DND-41 (cell line): ENCODE measurements at regions not wholly inside any gene's neighbourhood (a gene's known extent, or its start where the extent isn't known, plus 50 kb on each side); places are given as distances from the start of the nearest gene placed in this dataset.

Experiments used
- ATAC-seq: fragments of 200-7000 bp; cut with Tn5 transposase; 3 replicates; pipeline ENCODE4 v1.9.1; 2021; ENCODE audit warnings: low read depth; ENCODE audit not compliant: insufficient read depth
- DNase-seq: peaks from one replicate; pipeline ENCODE4 v3.0.0-alpha.2; 2020
- H2AFZ ChIP-seq: 2 replicates; pipeline ENCODE4 v1.6.0; 2012; ENCODE audit warnings: low read depth, low read length
- H3K27ac ChIP-seq: 2 replicates; pipeline ENCODE4 v1.5.1; 2012; ENCODE audit warnings: low read length, inconsistent platforms
- H3K27me3 ChIP-seq: fragments of 200-600 bp; sonication (generic); 2 replicates; pipeline ENCODE4 v1.6.0; 2012; ENCODE audit warnings: low read length, mild to moderate bottlenecking, inconsistent platforms; ENCODE audit not compliant: insufficient read depth, poor library complexity
- H3K36me3 ChIP-seq: 2 replicates; pipeline ENCODE4 v1.5.1; 2012; ENCODE audit warnings: low read length, inconsistent platforms; ENCODE audit not compliant: insufficient read depth
- H3K4me1 ChIP-seq: 2 replicates; pipeline ENCODE4 v1.5.1; 2012; ENCODE audit warnings: mild to moderate bottlenecking, low read length; ENCODE audit not compliant: insufficient read depth
- H3K4me2 ChIP-seq: 2 replicates; pipeline ENCODE4 v1.6.0; 2012; ENCODE audit warnings: mild to moderate bottlenecking, moderate library complexity, low read length, inconsistent platforms; ENCODE audit not compliant: insufficient read depth
- H3K4me3 ChIP-seq, 2 experiments: fragments of 200-600 bp in 1 of 2; shearing (Covaris generic) in 1 of 2; 2 replicates each; pipeline ENCODE4 v1.5.1; 2012 to 2016; ENCODE audit warnings: inconsistent platforms in 2 of 2, low read length in 2 of 2, mild to moderate bottlenecking in 2 of 2, low read depth in 1 of 2, moderate library complexity in 1 of 2
- H3K79me2 ChIP-seq: 2 replicates; pipeline ENCODE4 v1.6.0; 2012; ENCODE audit warnings: low read length, inconsistent platforms; ENCODE audit not compliant: insufficient read depth
- H3K9ac ChIP-seq: 2 replicates; pipeline ENCODE4 v1.6.0; 2012; ENCODE audit warnings: low read depth, mild to moderate bottlenecking, inconsistent platforms, low read length, moderate library complexity
- H3K9me3 ChIP-seq: 2 replicates; pipeline ENCODE4 v1.5.1; 2012; ENCODE audit warnings: low read length, moderate library complexity, mild to moderate bottlenecking, inconsistent platforms; ENCODE audit not compliant: insufficient read depth, severe bottlenecking
- H4K20me1 ChIP-seq: 2 replicates; pipeline ENCODE4 v1.6.0; 2012; ENCODE audit warnings: low read length; ENCODE audit not compliant: insufficient read depth
- EZH2 ChIP-seq: IDR thresholded peaks from 3 replicates; pipeline ENCODE4 v1.6.1; 2012; ENCODE audit warnings: borderline replicate concordance, low read depth, mild to moderate bottlenecking, moderate library complexity, low read length, inconsistent platforms; ENCODE audit not compliant: severe bottlenecking
- TF ChIP-seq, protein P1 (sequence below): IDR thresholded peaks from 2 replicates; pipeline ENCODE4 v1.5.1; 2012; ENCODE audit warnings: borderline replicate concordance, low read length, moderate library complexity, mild to moderate bottlenecking; ENCODE audit not compliant: poor library complexity, severe bottlenecking; ENCODE audit errors: extremely low read depth

DNA sequence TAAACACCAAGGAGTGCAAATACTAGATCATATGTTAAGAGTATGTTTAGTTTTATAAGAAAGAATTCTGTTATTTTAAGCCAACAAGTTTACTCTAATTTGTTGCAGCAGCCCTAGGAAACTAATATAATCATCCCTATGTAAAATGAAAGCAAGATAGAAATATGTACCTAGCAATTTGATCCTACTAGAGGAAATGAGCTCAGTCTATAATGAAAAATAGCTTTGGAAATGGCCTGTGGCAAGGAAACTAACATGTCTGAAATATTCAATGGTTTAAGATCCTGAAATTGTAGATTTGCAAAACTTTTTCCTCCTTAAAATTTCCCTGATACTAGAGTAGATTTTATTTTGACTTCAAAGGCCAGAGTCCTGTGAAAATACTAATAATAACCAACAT is 112.7 kb upstream of the SLC5A12 start:
- Histone ChIP-seq H4K20me1 (no peaks in the 10 kb centered on the region), H3K4me2 (no peak overlapping the region), H3K9me3 (no peaks in the 10 kb centered on the region), H3K27me3 (no peaks in the 10 kb centered on the region), H3K36me3 (no peaks in the 10 kb centered on the region), H3K27ac (no peak overlapping the region), H3K4me3 (no peak overlapping the region), H3K4me1 (no peaks in the 10 kb centered on the region), H3K79me2 (no peaks in the 10 kb centered on the region), H3K9ac (no peak overlapping the region), H2AFZ (no peak overlapping the region)
- ATAC-seq (no peak), DNase-seq (no peak)
- TF ChIP-seq, protein P1, sequence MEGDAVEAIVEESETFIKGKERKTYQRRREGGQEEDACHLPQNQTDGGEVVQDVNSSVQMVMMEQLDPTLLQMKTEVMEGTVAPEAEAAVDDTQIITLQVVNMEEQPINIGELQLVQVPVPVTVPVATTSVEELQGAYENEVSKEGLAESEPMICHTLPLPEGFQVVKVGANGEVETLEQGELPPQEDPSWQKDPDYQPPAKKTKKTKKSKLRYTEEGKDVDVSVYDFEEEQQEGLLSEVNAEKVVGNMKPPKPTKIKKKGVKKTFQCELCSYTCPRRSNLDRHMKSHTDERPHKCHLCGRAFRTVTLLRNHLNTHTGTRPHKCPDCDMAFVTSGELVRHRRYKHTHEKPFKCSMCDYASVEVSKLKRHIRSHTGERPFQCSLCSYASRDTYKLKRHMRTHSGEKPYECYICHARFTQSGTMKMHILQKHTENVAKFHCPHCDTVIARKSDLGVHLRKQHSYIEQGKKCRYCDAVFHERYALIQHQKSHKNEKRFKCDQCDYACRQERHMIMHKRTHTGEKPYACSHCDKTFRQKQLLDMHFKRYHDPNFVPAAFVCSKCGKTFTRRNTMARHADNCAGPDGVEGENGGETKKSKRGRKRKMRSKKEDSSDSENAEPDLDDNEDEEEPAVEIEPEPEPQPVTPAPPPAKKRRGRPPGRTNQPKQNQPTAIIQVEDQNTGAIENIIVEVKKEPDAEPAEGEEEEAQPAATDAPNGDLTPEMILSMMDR, result no peak
- TF ChIP-seq EZH2, result no peak

DNA sequence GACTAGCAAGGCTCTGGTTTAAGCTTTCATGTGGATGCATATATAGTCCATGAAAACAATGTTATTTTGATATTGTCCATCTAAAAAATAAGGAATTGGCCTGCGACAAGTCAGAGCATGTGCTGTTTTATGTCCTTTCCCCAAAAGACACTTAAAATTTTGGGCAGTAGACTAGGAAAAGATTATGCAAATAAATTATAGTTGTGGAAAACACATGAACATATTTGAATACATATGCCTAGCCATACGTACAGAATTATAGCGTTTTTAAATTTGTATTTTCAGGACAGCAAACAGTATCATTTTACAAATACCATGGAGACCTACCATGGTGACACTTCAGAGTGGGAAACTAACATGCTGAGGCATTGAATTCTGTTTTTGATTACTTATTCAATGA is 113.8 kb upstream of the SLC5A12 start:
- H3K27ac ChIP-seq, result no peak overlapping the region
- H3K79me2 ChIP-seq, result no peaks in the 10 kb centered on the region
- H4K20me1 ChIP-seq, result no peaks in the 10 kb centered on the region
- no peak overlapping the region for H2AFZ ChIP-seq
- no peaks in the 10 kb centered on the region for H3K27me3 ChIP-seq
- no peak overlapping the region for H3K4me3 ChIP-seq
- ATAC-seq (no peak), DNase-seq (no peak)
- no peak for TF ChIP-seq EZH2
- TF ChIP-seq, protein P1, result no peak
- H3K4me2 ChIP-seq, result no peak overlapping the region
- no peaks in the 10 kb centered on the region for H3K9me3 ChIP-seq
- no peaks in the 10 kb centered on the region for H3K4me1 ChIP-seq
- no peak overlapping the region for H3K9ac ChIP-seq
- no peaks in the 10 kb centered on the region for H3K36me3 ChIP-seq

DNA sequence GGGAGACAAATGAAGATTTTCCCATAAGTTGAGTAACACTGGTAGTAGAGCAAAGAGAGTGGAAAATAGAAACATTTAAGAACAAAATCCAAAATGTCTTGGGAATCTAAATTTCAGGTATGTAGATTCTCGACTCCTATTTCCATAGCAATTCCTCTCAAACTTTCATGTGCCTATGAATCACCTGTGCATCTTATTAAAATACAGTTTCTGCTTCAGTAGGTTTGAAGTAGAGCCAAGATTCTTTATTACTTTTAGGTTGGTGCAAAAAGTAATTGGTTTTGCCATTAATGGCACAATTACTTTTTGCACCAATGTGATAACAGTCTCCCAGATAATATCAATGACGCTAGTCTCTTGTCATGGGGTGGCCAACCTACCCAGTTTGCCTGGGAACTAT is 115.3 kb upstream of the SLC5A12 start:
- TF ChIP-seq EZH2, result no peak
- TF ChIP-seq, protein P1, result no peak
- no peak for ATAC-seq

More for the DNA sequence above, 115.3 kb upstream of the SLC5A12 start:
- Histone ChIP-seq H3K36me3 (no peaks in the 10 kb centered on the region), H3K4me3 (no peak overlapping the region), H3K9ac (no peak overlapping the region), H3K4me1 (no peaks in the 10 kb centered on the region), H4K20me1 (no peaks in the 10 kb centered on the region), H3K4me2 (no peak overlapping the region), H3K27ac (no peak overlapping the region), H3K9me3 (no peaks in the 10 kb centered on the region), H3K79me2 (no peaks in the 10 kb centered on the region), H3K27me3 (no peaks in the 10 kb centered on the region), H2AFZ (no peak overlapping the region)
- DNase-seq, result no peak
